HepG2 (cell line): ENCODE measurements at regions not wholly inside any gene's neighbourhood (a gene's known extent, or its start where the extent isn't known, plus 50 kb on each side); places are given as distances from the start of the nearest gene placed in this dataset.

Experiments
- ATAC-seq: fragments of 200-7000 bp; cut with Tn5 transposase; 3 replicates; pipeline ENCODE4 v1.9.1; 2020; ENCODE audit warnings: mild to moderate bottlenecking, moderate library complexity
- BruUV-seq: library from RNA; stranded (reverse); fragments of 400-500 nt; replicated peaks from 2 replicates; lab custom pipeline; 2021; lab: Mats Ljungman, UMichigan
- CTCF ChIA-PET: fragments of 300-600 bp; formaldehyde crosslinking; extraction: SDS; loops from one replicate; lab custom pipeline; 2021; ENCODE audit warnings: low total read pairs, inconsistent platforms, low intra/inter-chr PET ratio; lab: Yijun Ruan, JAX
- POLR2A ChIA-PET: fragments of 350-600 bp; sonication (Branson Sonifier 250); formaldehyde crosslinking; loops from one replicate; lab custom pipeline; 2020; ENCODE audit warnings: antibody characterized with exemption, inconsistent platforms; lab: Yijun Ruan, JAX
- DNase-seq: peaks from one replicate; pipeline ENCODE4 v3.0.0-alpha.2; 2015; ENCODE audit warnings: low spot score
- FAIRE-seq: peaks from 3 replicates; lab custom pipeline; 2011; peaks lifted over from hg19 to GRCh38; lab: Jason Lieb, UNC
- H2AFZ ChIP-seq: one replicate; pipeline ENCODE4 v1.6.1; 2011; ENCODE audit warnings: low read length, inconsistent platforms
- H3K27ac ChIP-seq: fragments of 300-600 bp; 3 replicates; pipeline ENCODE4 v1.8.0; 2011; ENCODE audit warnings: mixed run types, mild to moderate bottlenecking, mixed read lengths, low read length, inconsistent platforms; ENCODE audit not compliant: insufficient read depth; ENCODE audit errors: extremely low read length
- H3K27me3 ChIP-seq, 2 experiments: fragments of 200-600 bp in 1 of 2; 2 replicates in 1 of 2; 3 replicates in 1 of 2; pipeline versions ENCODE4 v1.6.0 to v1.8.0; 2011; ENCODE audit warnings: low read length in 2 of 2, mild to moderate bottlenecking in 2 of 2, moderate library complexity in 2 of 2, inconsistent platforms in 1 of 2; ENCODE audit not compliant: insufficient read depth in 2 of 2, control insufficient read depth in 1 of 2
- H3K36me3 ChIP-seq, 2 experiments: fragments of 200-600 bp in 1 of 2; replicated peaks in 1 of 2; 2 replicates in 1 of 2; 3 replicates in 1 of 2; pipeline versions ENCODE4 v1.5.1 to v1.8.0; 2011; ENCODE audit warnings: low read length in 2 of 2, inconsistent platforms in 1 of 2; ENCODE audit not compliant: insufficient read depth in 2 of 2, control insufficient read depth in 1 of 2
- H3K4me1 ChIP-seq: 2 replicates; pipeline ENCODE4 v1.5.1; 2012; ENCODE audit warnings: low read length, inconsistent platforms; ENCODE audit not compliant: insufficient read depth
- H3K4me2 ChIP-seq: 2 replicates; pipeline ENCODE4 v1.6.0; 2011; ENCODE audit warnings: low read depth, low read length, inconsistent platforms
- H3K4me3 ChIP-seq, 3 experiments: fragments of 200-600 bp in 1 of 3; sonication (generic), shearing (Covaris generic) in 1 of 3; replicated peaks in 1 of 3; 2 replicates each; pipeline ENCODE4 v1.5.1; 2011 to 2016; ENCODE audit warnings: low read length in 3 of 3, inconsistent platforms in 2 of 3, low read depth in 2 of 3, mild to moderate bottlenecking in 2 of 3, control low read depth in 1 of 3, mixed read lengths in 1 of 3; ENCODE audit not compliant: insufficient read depth in 1 of 3
- H3K79me2 ChIP-seq: one replicate; pipeline ENCODE4 v1.6.1; 2011; ENCODE audit warnings: low read length, inconsistent platforms; ENCODE audit not compliant: insufficient read depth
- H3K9ac ChIP-seq: 2 replicates; pipeline ENCODE4 v1.6.0; 2011; ENCODE audit warnings: mild to moderate bottlenecking, low read depth, low read length, inconsistent platforms; ENCODE audit not compliant: insufficient read depth
- H3K9me3 ChIP-seq: 2 replicates; pipeline ENCODE4 v1.5.1; 2012; ENCODE audit warnings: mild to moderate bottlenecking, low read length
- H4K20me1 ChIP-seq: 2 replicates; pipeline ENCODE4 v1.6.0; 2011; ENCODE audit warnings: inconsistent platforms, mild to moderate bottlenecking, low read length, moderate library complexity; ENCODE audit not compliant: insufficient read depth
- RXRA ChIP-seq: sonication (generic); formaldehyde crosslinking; IDR thresholded peaks from 2 replicates; pipeline ENCODE4 v1.5.1; 2020; ENCODE audit warnings: missing genetic modification reagents
- SETDB1 ChIP-seq: sonication (generic); formaldehyde crosslinking; IDR thresholded peaks from 2 replicates; pipeline ENCODE4 v1.5.1; 2020; ENCODE audit warnings: missing genetic modification reagents, mild to moderate bottlenecking, borderline replicate concordance
- SNAI1 ChIP-seq: sonication (generic); formaldehyde crosslinking; IDR thresholded peaks from 2 replicates; pipeline ENCODE4 v1.5.0; 2020; ENCODE audit warnings: mild to moderate bottlenecking, missing genetic modification reagents, borderline replicate concordance
- SRY ChIP-seq: sonication (generic); formaldehyde crosslinking; IDR thresholded peaks from 2 replicates; pipeline ENCODE4 v1.8.0; 2022; ENCODE audit warnings: mild to moderate bottlenecking, missing genetic modification reagents
- ZC3H13 ChIP-seq: sonication (generic); formaldehyde crosslinking; IDR thresholded peaks from 2 replicates; pipeline ENCODE4 v1.8.1; 2023; ENCODE audit warnings: mild to moderate bottlenecking, missing genetic modification reagents, moderate library complexity
- ZNF546 ChIP-seq: sonication (generic); formaldehyde crosslinking; conservative IDR thresholded peaks from 2 replicates; pipeline ENCODE4 v1.8.1; 2023; ENCODE audit warnings: mild to moderate bottlenecking, missing genetic modification reagents
- WGBS: methylation state at CpG from one replicate; pipeline ENCODE4 v1.1.6; 2017; ENCODE audit warnings: low lambda C conversion rate; 5-methylcytosine and 5-hydroxymethylcytosine counted together
- in situ Hi-C: cut with HindIII; loops from 2 replicates; pipeline ENCODE4 v1.10.0; 2017; ENCODE audit warnings: low pct_unique_long_range_greater_than_20kb; ENCODE audit not compliant: extremely low pct_ligation_motif_present
- intact Hi-C: fragments of 100-400 bp; cut with micrococcal nuclease; formaldehyde crosslinking; loops from one replicate; pipeline ENCODE4 v1.10.0; 2022; ENCODE audit not compliant: unreplicated experiment
- TF ChIP-seq, protein P1 (sequence below): sonication (generic); formaldehyde crosslinking; IDR thresholded peaks from 2 replicates; pipeline ENCODE4 v1.8.0; 2022; ENCODE audit warnings: mild to moderate bottlenecking, missing genetic modification reagents; ENCODE audit not compliant: insufficient replicate concordance
- TF ChIP-seq, protein P2 (sequence below): sonication (generic); formaldehyde crosslinking; IDR thresholded peaks from 2 replicates; pipeline ENCODE4 v1.4.0; 2020; ENCODE audit warnings: missing genetic modification reagents
- TF ChIP-seq, protein P3 (sequence below): sonication (generic); formaldehyde crosslinking; IDR thresholded peaks from 2 replicates; pipeline ENCODE4 v1.4.0; 2020; ENCODE audit warnings: low read depth, mild to moderate bottlenecking, missing genetic modification reagents

DNA sequence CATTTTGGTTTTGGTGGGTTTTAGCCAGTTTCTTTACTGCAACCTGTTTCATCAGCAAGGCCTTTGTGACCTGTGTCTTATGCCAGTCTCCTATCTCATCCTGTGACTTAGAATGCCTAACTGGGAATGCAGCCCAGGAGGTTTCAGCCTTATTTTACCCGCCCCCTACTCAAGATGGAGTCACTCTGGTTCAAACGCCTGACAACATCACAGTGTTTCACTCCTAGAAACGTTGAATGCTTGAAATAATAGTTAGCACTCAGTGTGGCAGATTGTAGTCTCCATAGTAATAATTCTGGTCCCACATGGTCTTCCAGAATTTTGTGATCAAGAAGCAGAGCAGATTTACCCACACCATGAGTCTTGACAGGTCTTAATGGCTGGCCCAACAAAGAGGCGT lies 159.0 kb upstream of the TRIB2 start (continued):
- TF ChIP-seq RXRA (CRISPR knock-in tag): no peak
- TF ChIP-seq, protein P1, sequence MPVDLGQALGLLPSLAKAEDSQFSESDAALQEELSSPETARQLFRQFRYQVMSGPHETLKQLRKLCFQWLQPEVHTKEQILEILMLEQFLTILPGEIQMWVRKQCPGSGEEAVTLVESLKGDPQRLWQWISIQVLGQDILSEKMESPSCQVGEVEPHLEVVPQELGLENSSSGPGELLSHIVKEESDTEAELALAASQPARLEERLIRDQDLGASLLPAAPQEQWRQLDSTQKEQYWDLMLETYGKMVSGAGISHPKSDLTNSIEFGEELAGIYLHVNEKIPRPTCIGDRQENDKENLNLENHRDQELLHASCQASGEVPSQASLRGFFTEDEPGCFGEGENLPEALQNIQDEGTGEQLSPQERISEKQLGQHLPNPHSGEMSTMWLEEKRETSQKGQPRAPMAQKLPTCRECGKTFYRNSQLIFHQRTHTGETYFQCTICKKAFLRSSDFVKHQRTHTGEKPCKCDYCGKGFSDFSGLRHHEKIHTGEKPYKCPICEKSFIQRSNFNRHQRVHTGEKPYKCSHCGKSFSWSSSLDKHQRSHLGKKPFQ: no peak

DNA sequence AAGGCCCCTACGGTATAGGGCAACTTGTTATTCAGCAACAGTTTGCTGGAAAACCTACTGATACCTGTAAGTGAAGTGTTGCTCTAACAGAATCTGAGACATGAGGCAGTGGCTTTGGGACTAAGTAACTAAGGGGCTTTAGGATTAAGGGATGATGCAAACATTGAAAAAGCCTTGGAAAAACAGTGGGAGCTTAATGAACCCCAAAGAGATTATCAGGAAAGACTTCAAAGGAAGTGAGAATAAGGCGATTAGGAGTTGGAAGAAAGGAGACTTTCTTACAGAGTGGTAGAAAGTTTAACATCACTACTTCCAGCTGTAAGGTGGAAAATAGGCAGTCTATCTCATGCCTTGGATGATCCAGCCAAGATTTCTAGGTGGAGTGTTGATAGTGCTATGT lies 158.2 kb upstream of the TRIB2 start:
- CTCF ChIA-PET: no interaction called here
- no peak for ATAC-seq

More for the DNA sequence above, 158.2 kb upstream of the TRIB2 start:
- 35% methylated on average over 2 of the region's 2 CpGs for WGBS
- intact Hi-C loops (no loop called here), in situ Hi-C loops (no loop called here)
- POLR2A ChIA-PET: no interaction called here
- Histone ChIP-seq H4K20me1 (no peaks in the 10 kb centered on the region), H3K27me3 (no peaks in the 10 kb centered on the region), H3K27ac (no peak overlapping the region), H3K36me3 (no peaks in the 10 kb centered on the region), H3K9me3 (no peaks in the 10 kb centered on the region), H3K4me2 (no peak overlapping the region), H2AFZ (no peak overlapping the region), H3K9ac (no peak overlapping the region), H3K4me3 (no peak overlapping the region), H3K79me2 (no peaks in the 10 kb centered on the region), H3K4me1 (no peaks in the 10 kb centered on the region)
- no peak for DNase-seq
- no peak for FAIRE-seq
- no TSS peak for BruUV-seq
- TF ChIP-seq ZNF546 (no peak), SETDB1 (no peak), SRY (no peak), SNAI1 (no peak), ZC3H13 (no peak)
- TF ChIP-seq, protein P2, sequence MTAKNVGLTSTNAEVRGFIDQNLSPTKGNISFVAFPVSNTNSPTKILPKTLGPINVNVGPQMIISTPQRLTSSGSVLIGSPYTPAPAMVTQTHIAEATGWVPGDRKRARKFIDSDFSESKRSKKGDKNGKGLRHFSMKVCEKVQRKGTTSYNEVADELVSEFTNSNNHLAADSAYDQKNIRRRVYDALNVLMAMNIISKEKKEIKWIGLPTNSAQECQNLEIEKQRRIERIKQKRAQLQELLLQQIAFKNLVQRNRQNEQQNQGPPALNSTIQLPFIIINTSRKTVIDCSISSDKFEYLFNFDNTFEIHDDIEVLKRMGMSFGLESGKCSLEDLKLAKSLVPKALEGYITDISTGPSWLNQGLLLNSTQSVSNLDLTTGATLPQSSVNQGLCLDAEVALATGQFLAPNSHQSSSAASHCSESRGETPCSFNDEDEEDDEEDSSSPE (CRISPR knock-in tag): no peak
- TF ChIP-seq, protein P3, sequence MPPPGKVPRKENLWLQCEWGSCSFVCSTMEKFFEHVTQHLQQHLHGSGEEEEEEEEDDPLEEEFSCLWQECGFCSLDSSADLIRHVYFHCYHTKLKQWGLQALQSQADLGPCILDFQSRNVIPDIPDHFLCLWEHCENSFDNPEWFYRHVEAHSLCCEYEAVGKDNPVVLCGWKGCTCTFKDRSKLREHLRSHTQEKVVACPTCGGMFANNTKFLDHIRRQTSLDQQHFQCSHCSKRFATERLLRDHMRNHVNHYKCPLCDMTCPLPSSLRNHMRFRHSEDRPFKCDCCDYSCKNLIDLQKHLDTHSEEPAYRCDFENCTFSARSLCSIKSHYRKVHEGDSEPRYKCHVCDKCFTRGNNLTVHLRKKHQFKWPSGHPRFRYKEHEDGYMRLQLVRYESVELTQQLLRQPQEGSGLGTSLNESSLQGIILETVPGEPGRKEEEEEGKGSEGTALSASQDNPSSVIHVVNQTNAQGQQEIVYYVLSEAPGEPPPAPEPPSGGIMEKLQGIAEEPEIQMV (CRISPR knock-in tag): no peak
